Esophagus squamous epithelium (tissue), 5 donors: ENCODE measurements at regions not wholly inside any gene's neighbourhood (a gene's known extent, or its start where the extent isn't known, plus 50 kb on each side); places are given as distances from the start of the nearest gene placed in this dataset.

Experiments used
- DNase-seq: peaks from one replicate; lab custom pipeline; 2025; lab: John Stamatoyannopoulos, UW
- H3K27ac ChIP-seq, 4 donors: fragments of 200-600 bp; sonication (generic); one replicate each; pipeline ENCODE4 v1.5.1; 2016 to 2019; ENCODE audit warnings: mild to moderate bottlenecking in 1 of 4
- H3K27me3 ChIP-seq, 4 donors: fragments of 200-600 bp; sonication (generic); 1 replicate in 3 of 4; 2 replicates in 1 of 4; pipeline versions ENCODE4 v1.5.1 to v1.6.0; 2017 to 2021; ENCODE audit warnings: antibody characterized with exemption in 1 of 4
- H3K36me3 ChIP-seq, 3 donors: fragments of 200-600 bp; sonication (generic); one replicate each; pipeline ENCODE4 v1.5.1; 2016 to 2019
- H3K4me1 ChIP-seq, 3 donors: fragments of 200-600 bp; sonication (generic); one replicate each; pipeline ENCODE4 v1.5.1; 2017 to 2019
- H3K4me3 ChIP-seq, 4 donors: fragments of 200-600 bp; sonication (generic); 1 replicate in 3 of 4; 2 replicates in 1 of 4; pipeline ENCODE4 v1.5.1; 2016 to 2019; ENCODE audit warnings: mild to moderate bottlenecking in 2 of 4, moderate library complexity in 1 of 4
- H3K9me3 ChIP-seq, 3 donors: fragments of 200-600 bp; sonication (generic); one replicate each; pipeline ENCODE4 v1.5.1; 2016 to 2019
- CTCF ChIP-seq, 6 experiments: fragments of 450-650 bp in 4 of 6; fragments of 200-600 bp in 2 of 6; sonication (generic) in 2 of 6; IDR thresholded peaks; one replicate each; pipeline ENCODE4 v1.5.1; 2016 to 2019; ENCODE audit warnings: antibody characterized with exemption in 6 of 6, mild to moderate bottlenecking in 4 of 6, moderate library complexity in 4 of 6
- POLR2A ChIP-seq, 4 donors: fragments of 450-650 bp; IDR thresholded peaks; one replicate each; pipeline ENCODE4 v1.6.1; 2017; ENCODE audit warnings: antibody characterized with exemption in 4 of 4, mild to moderate bottlenecking in 4 of 4, moderate library complexity in 3 of 4
- WGBS, 2 donors: methylation state at CpG; one replicate each; pipeline ENCODE4 v1.1.5; 2018; 5-methylcytosine and 5-hydroxymethylcytosine counted together
- intact Hi-C: fragments of 100-400 bp; cut with DNase I; formaldehyde crosslinking; loops from one replicate; pipeline ENCODE4 v1.15.0; 2022
- donor health status: DM: yes; HTN: yes; CAD: no.

DNA sequence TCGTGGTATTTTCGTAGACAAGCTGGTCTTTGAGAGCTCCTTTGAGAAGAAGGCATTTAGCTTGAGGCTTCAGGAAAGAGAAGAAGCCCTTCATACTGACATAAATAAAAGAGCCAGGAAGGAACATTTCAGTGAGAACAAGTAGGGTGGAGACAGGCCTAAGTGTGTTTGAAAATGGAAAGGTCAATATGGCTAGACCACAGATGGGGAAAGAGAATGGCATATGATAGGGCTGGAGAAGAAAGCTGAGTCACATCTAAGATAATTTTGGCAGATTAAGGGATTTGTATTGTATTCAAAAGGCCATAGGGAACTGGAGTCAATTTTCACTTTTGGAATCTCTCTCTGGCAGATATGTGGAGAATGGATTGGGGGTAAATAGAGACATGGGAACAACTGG, 374.9 kb downstream of the TMEM38B start:
- WGBS, 2 donors, result 66 to 83% methylated on average over 2 of the region's 2 CpGs

DNA sequence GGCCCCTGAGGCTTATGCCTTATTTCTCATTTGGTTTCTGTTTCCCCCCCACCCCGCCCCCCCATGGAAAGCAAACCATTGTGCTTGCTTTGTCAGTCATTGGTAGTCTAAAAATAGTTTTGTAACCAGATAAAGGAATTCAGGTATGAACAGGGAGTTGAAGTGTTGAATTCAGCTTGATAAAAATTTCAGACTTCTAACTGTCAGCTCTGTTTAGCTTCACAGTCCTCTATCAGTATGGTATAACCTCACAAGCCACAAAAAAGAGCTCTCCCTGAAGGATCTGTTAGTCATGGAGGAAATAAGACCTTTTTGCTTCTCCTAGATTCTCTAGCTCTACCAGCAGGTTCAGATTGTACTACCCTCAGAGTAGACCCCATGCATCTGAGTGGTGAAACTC, 378.1 kb downstream of the TMEM38B start:
- Histone ChIP-seq H3K27me3 (no peaks in the 10 kb centered on the region), H3K36me3 (no peaks in the 10 kb centered on the region), H3K9me3 (no peaks in the 10 kb centered on the region), H3K4me1 (no peaks in the 10 kb centered on the region), H3K4me3 (no peak overlapping the region), H3K27ac (no peak overlapping the region)
- intact Hi-C loops, result no loop called here
- DNase-seq, result no peak
- TF ChIP-seq CTCF (IDR thresholded peaks at IDR 0.05), result no peak
- TF ChIP-seq POLR2A (IDR thresholded peaks at IDR 0.05), result no peak
- WGBS, 2 donors, result no CpG with 5 or more reads among the region's 1 CpG

More for the DNA sequence above, 374.9 kb downstream of the TMEM38B start:
- no peaks in the 10 kb centered on the region for H3K27me3 ChIP-seq
- TF ChIP-seq CTCF (IDR thresholded peaks at IDR 0.05) (no peak), POLR2A (IDR thresholded peaks at IDR 0.05) (no peak)
- intact Hi-C loops, result no loop called here
- H3K4me1 ChIP-seq, result no peaks in the 10 kb centered on the region
- no peaks in the 10 kb centered on the region for H3K36me3 ChIP-seq
- H3K27ac ChIP-seq, result no peak overlapping the region
- DNase-seq, result no peak
- H3K9me3 ChIP-seq, result no peaks in the 10 kb centered on the region
- H3K4me3 ChIP-seq, result no peak overlapping the region

DNA sequence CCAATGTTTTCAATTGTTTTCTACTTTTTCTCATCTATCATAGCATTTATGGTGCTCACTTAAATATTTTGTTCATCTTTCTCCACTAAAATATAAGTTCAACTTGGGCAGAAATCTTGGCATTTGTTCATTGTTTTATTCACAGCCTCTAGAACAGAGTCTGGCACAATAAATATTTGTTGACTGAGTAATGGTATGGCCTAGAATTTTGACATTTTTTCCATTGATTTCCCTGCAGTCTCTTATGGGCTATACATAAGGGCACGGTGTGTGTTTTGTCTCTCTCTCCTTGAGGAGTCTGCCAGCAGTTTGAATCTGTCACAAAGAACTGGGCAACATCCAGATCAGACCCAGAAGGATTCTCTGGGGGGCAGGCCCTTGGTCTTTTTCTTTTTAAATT, 379.7 kb downstream of the TMEM38B start:
- no peak overlapping the region for H3K27ac ChIP-seq
- intact Hi-C loops, result no loop called here
- no peaks in the 10 kb centered on the region for H3K4me1 ChIP-seq
- 50 to 71% methylated on average over 1 of the region's 1 CpG for WGBS, 2 donors
- no peaks in the 10 kb centered on the region for H3K27me3 ChIP-seq
- TF ChIP-seq CTCF (IDR thresholded peaks at IDR 0.05) (no peak), POLR2A (IDR thresholded peaks at IDR 0.05) (no peak)
- DNase-seq, result no peak
- H3K36me3 ChIP-seq, result no peaks in the 10 kb centered on the region
- H3K9me3 ChIP-seq, result no peaks in the 10 kb centered on the region
- no peak overlapping the region for H3K4me3 ChIP-seq

- no peaks in the 10 kb centered on the region for H3K27me3 ChIP-seq
- DNase-seq, result no peak
- H3K4me1 ChIP-seq, result no peaks in the 10 kb centered on the region
- no peaks in the 10 kb centered on the region for H3K9me3 ChIP-seq
- intact Hi-C loops, result no loop called here
- WGBS, 2 donors, result 46 to 66% methylated on average over 3 of the region's 3 CpGs
- no peak overlapping the region for H3K27ac ChIP-seq
- TF ChIP-seq POLR2A (IDR thresholded peaks at IDR 0.05), result no peak
- TF ChIP-seq CTCF (IDR thresholded peaks at IDR 0.05), result no peak
- no peaks in the 10 kb centered on the region for H3K36me3 ChIP-seq
- H3K4me3 ChIP-seq, result no peak overlapping the region
These were observed 381.1 kb downstream of the TMEM38B start for GRCh38 chr9:106075236-106075959.

GRCh38 chr9:106075960-106076327, 381.6 kb downstream of the TMEM38B start:
- no peaks in the 10 kb centered on the region for H3K9me3 ChIP-seq
- no peaks in the 10 kb centered on the region for H3K27me3 ChIP-seq
- H3K4me1 ChIP-seq, result no peaks in the 10 kb centered on the region
- H3K27ac ChIP-seq, result no peak overlapping the region
- no peak overlapping the region for H3K4me3 ChIP-seq
- TF ChIP-seq POLR2A (IDR thresholded peaks at IDR 0.05) (no peak), CTCF (IDR thresholded peaks at IDR 0.05) (no peak)
- intact Hi-C loops, result no loop called here
- H3K36me3 ChIP-seq, result no peaks in the 10 kb centered on the region
- DNase-seq, result no peak
- 6 to 26% methylated on average over 1 of the region's 1 CpG for WGBS, 2 donors
